Neural cell (in vitro differentiated cells): ENCODE measurements at regions not wholly inside any gene's neighbourhood (a gene's known extent, or its start where the extent isn't known, plus 50 kb on each side); places are given as distances from the start of the nearest gene placed in this dataset.

Experiments used
- H2AFZ ChIP-seq: fragments of 200-600, 300-800 bp; sonication (generic), shearing (Covaris generic); 2 replicates; pipeline ENCODE4 v1.6.0; 2014; ENCODE audit warnings: low read depth, mild to moderate bottlenecking, antibody characterized with exemption, low read length, moderate library complexity
- H3F3A ChIP-seq: fragments of 200-600 bp; shearing (Covaris generic); 2 replicates; pipeline ENCODE4 v1.6.1; 2016; ENCODE audit warnings: mild to moderate bottlenecking, moderate library complexity, mixed read lengths, antibody characterized with exemption, low read length; ENCODE audit not compliant: insufficient read depth, poor library complexity, severe bottlenecking
- H3K27ac ChIP-seq: fragments of 200-600, 300-800 bp; sonication (generic), shearing (Covaris generic); 2 replicates; pipeline ENCODE4 v1.5.1; 2014; ENCODE audit warnings: mild to moderate bottlenecking, low read length, moderate library complexity
- H3K27me3 ChIP-seq: fragments of 300-800, 200-600 bp; sonication (generic), shearing (Covaris generic); 2 replicates; pipeline ENCODE4 v1.6.0; 2014; ENCODE audit warnings: mild to moderate bottlenecking, low read depth, low read length, moderate library complexity; ENCODE audit not compliant: insufficient read depth
- H3K36me3 ChIP-seq: fragments of 300-800, 200-600 bp; sonication (generic), shearing (Covaris generic); 2 replicates; pipeline ENCODE4 v1.5.1; 2014; ENCODE audit warnings: mild to moderate bottlenecking, antibody characterized with exemption, low read length, moderate library complexity; ENCODE audit not compliant: insufficient read depth
- H3K4me2 ChIP-seq: fragments of 300-800, 200-600 bp; sonication (generic), shearing (Covaris generic); 2 replicates; pipeline ENCODE4 v1.6.0; 2014; ENCODE audit warnings: mild to moderate bottlenecking, low read length
- H3K4me3 ChIP-seq: fragments of 300-800, 200-600 bp; sonication (generic), shearing (Covaris generic); 2 replicates; pipeline ENCODE4 v1.5.1; 2014; ENCODE audit warnings: mild to moderate bottlenecking, low read length, moderate library complexity
- H3K79me2 ChIP-seq: fragments of 200-600 bp; shearing (Covaris generic); replicated peaks from 2 replicates; pipeline ENCODE4 v1.6.0; 2014; ENCODE audit warnings: mild to moderate bottlenecking, low read length, moderate library complexity; ENCODE audit not compliant: insufficient read depth
- H3K9ac ChIP-seq: fragments of 300-800, 200-600 bp; sonication (generic), shearing (Covaris generic); 2 replicates; pipeline ENCODE4 v1.6.1; 2016; ENCODE audit warnings: mild to moderate bottlenecking, low read length, mixed read lengths
- H3K9me2 ChIP-seq: fragments of 200-600 bp; shearing (Covaris generic); 2 replicates; pipeline ENCODE4 v1.6.1; 2016; ENCODE audit warnings: mild to moderate bottlenecking, low read length, mixed read lengths; ENCODE audit not compliant: insufficient read depth
- H3K9me3 ChIP-seq: fragments of 200-600, 300-800 bp; sonication (generic), shearing (Covaris generic); 2 replicates; pipeline ENCODE4 v1.6.1; 2016; ENCODE audit warnings: mild to moderate bottlenecking, mixed run types, low read length, moderate library complexity, mixed read lengths
- H4K20me1 ChIP-seq: fragments of 200-600 bp; shearing (Covaris generic); 2 replicates; pipeline ENCODE4 v1.6.1; 2016; ENCODE audit warnings: mild to moderate bottlenecking, mixed run types; ENCODE audit not compliant: insufficient read depth
- CTCF ChIP-seq: fragments of 450-650 bp; IDR thresholded peaks from 2 replicates; pipeline ENCODE4 v1.5.1; 2014; ENCODE audit warnings: antibody characterized with exemption, mild to moderate bottlenecking, moderate library complexity; ENCODE audit not compliant: poor library complexity, severe bottlenecking
- EP300 ChIP-seq: fragments of 450-650 bp; conservative IDR thresholded peaks from 2 replicates; pipeline ENCODE4 v1.6.1; 2014; ENCODE audit warnings: antibody characterized with exemption, mild to moderate bottlenecking, moderate library complexity; ENCODE audit not compliant: poor library complexity, severe bottlenecking
- EZH2 ChIP-seq: fragments of 200-600, 300-800 bp; shearing (Covaris generic), sonication (generic); IDR thresholded peaks from 2 replicates; pipeline ENCODE4 v1.6.1; 2014; ENCODE audit warnings: antibody characterized with exemption, low read length, borderline replicate concordance, mild to moderate bottlenecking; ENCODE audit not compliant: insufficient read depth, poor library complexity, severe bottlenecking
- MXI1 ChIP-seq: fragments of 450-650 bp; conservative IDR thresholded peaks from 2 replicates; pipeline ENCODE4 v1.6.1; 2014; ENCODE audit warnings: antibody characterized with exemption, mild to moderate bottlenecking; ENCODE audit not compliant: poor library complexity, severe bottlenecking
- POLR2AphosphoS5 ChIP-seq: IDR thresholded peaks from 2 replicates; pipeline ENCODE4 v1.6.1; 2012
- RAD21 ChIP-seq: fragments of 450-650 bp; conservative IDR thresholded peaks from 2 replicates; pipeline ENCODE4 v1.6.1; 2014; ENCODE audit warnings: antibody characterized with exemption, mild to moderate bottlenecking, moderate library complexity
- REST ChIP-seq: IDR thresholded peaks from 2 replicates; pipeline ENCODE4 v1.6.1; 2012; ENCODE audit warnings: borderline replicate concordance
- SMC3 ChIP-seq: fragments of 450-650 bp; conservative IDR thresholded peaks from 2 replicates; pipeline ENCODE4 v1.6.1; 2014; ENCODE audit warnings: antibody characterized with exemption, mild to moderate bottlenecking, moderate library complexity; ENCODE audit not compliant: poor library complexity
- TAF1 ChIP-seq: IDR thresholded peaks from 2 replicates; pipeline ENCODE4 v1.6.1; 2012; ENCODE audit warnings: low read depth

- H3F3A ChIP-seq = no peaks in the 10 kb centered on the region
- TF ChIP-seq SMC3 (no peak), EZH2 (no peak), RAD21 (no peak), REST (no peak), TAF1 (no peak), CTCF (no peak), POLR2AphosphoS5 (no peak), MXI1 (no peak), EP300 (no peak)
- H2AFZ ChIP-seq = no peak overlapping the region
- H3K4me3 ChIP-seq = no peak overlapping the region
- no peak overlapping the region for H3K9ac ChIP-seq
- no peaks in the 10 kb centered on the region for H3K9me3 ChIP-seq
- no peaks in the 10 kb centered on the region for H3K79me2 ChIP-seq
- H3K27me3 ChIP-seq = no peaks in the 10 kb centered on the region
- no peaks in the 10 kb centered on the region for H4K20me1 ChIP-seq
- H3K27ac ChIP-seq = no peak overlapping the region
- no peak overlapping the region for H3K4me2 ChIP-seq
- H3K9me2 ChIP-seq = no peaks in the 10 kb centered on the region
- H3K36me3 ChIP-seq = no peaks in the 10 kb centered on the region
Observed at GRCh38 chr5:126066836-126067235, 356.4 kb upstream of the GRAMD2B start.

GRCh38 chr5:126067404-126067803 is 355.8 kb upstream of the GRAMD2B start:
- H3K9me2 ChIP-seq = no peaks in the 10 kb centered on the region
- TF ChIP-seq SMC3 (no peak), CTCF (no peak), TAF1 (no peak), REST (no peak), MXI1 (no peak), RAD21 (no peak), EP300 (no peak), EZH2 (no peak), POLR2AphosphoS5 (no peak)
- H3K9me3 ChIP-seq = no peaks in the 10 kb centered on the region
- H3K79me2 ChIP-seq = no peaks in the 10 kb centered on the region
- H3K9ac ChIP-seq = no peak overlapping the region
- no peaks in the 10 kb centered on the region for H3F3A ChIP-seq
- no peak overlapping the region for H2AFZ ChIP-seq
- no peak overlapping the region for H3K27ac ChIP-seq
- no peaks in the 10 kb centered on the region for H4K20me1 ChIP-seq
- H3K36me3 ChIP-seq = no peaks in the 10 kb centered on the region
- H3K4me3 ChIP-seq = no peak overlapping the region
- no peaks in the 10 kb centered on the region for H3K27me3 ChIP-seq
- no peak overlapping the region for H3K4me2 ChIP-seq
